A549 (cell line): ENCODE measurements at regions not wholly inside any gene's neighbourhood (a gene's known extent, or its start where the extent isn't known, plus 50 kb on each side); places are given as distances from the start of the nearest gene placed in this dataset.
A peak's percentile ranks its signal among the peaks of the same experiment; 100 is the strongest.

Experiments
- ATAC-seq, 2 experiments: fragments of 200-7000 bp in 1 of 2; fragments of >200 bp in 1 of 2; cut with Nextera tagmentation in 1 of 2; cut with Tn5 transposase in 1 of 2; 3 replicates each; pipeline versions ENCODE4 v1.8.0 to v1.9.1; 2018 to 2020; ENCODE audit warnings: mild to moderate bottlenecking in 1 of 2, moderate library complexity in 1 of 2
- CTCF ChIA-PET: fragments of 300-600 bp; sonication (Branson Sonifier 250); formaldehyde crosslinking; extraction: SDS; loops from one replicate; lab custom pipeline; 2021; ENCODE audit warnings: antibody characterized with exemption, inconsistent platforms; lab: Yijun Ruan, JAX
- POLR2A ChIA-PET: fragments of 350-600 bp; formaldehyde crosslinking; extraction: SDS; loops from one replicate; lab custom pipeline; 2021; ENCODE audit warnings: antibody characterized with exemption, inconsistent platforms; lab: Yijun Ruan, JAX
- DNase-seq, 2 experiments: peaks; one replicate each; pipeline versions ENCODE4 v3.0.0 to v3.0.0-alpha.2; 2011 to 2016; ENCODE audit warnings: low read depth in 1 of 2, low spot score in 1 of 2
- FAIRE-seq: peaks from 2 replicates; lab custom pipeline; 2011; peaks lifted over from hg19 to GRCh38; lab: Jason Lieb, UNC
- H3K27ac ChIP-seq, 2 experiments: fragments of >200 bp; sonication (Bioruptor Twin); formaldehyde crosslinking; 3 replicates each; pipeline ENCODE4 v1.5.1; 2016 to 2017
- H3K4me1 ChIP-seq: fragments of >200 bp; sonication (Bioruptor Twin); formaldehyde crosslinking; 3 replicates; pipeline ENCODE4 v1.6.1; 2016
- H3K4me2 ChIP-seq: fragments of >200 bp; sonication (Bioruptor Twin); formaldehyde crosslinking; 3 replicates; pipeline ENCODE4 v1.6.1; 2016
- H3K4me3 ChIP-seq: fragments of >200 bp; sonication (Bioruptor Twin); formaldehyde crosslinking; 3 replicates; pipeline ENCODE4 v1.5.1; 2016
- H3K9me3 ChIP-seq: fragments of >200 bp; sonication (Bioruptor Twin); formaldehyde crosslinking; 3 replicates; pipeline ENCODE4 v1.6.1; 2016
- CBX2 ChIP-seq: fragments of 200-600 bp; sonication (generic); IDR thresholded peaks from 2 replicates; pipeline ENCODE4 v1.6.1; 2016; ENCODE audit warnings: low read depth, mild to moderate bottlenecking, borderline replicate concordance
- EHF ChIP-seq: fragments of 250-450 bp; sonication (Bioruptor Pico); IDR thresholded peaks from 2 replicates; pipeline ENCODE4 v1.5.0; 2020; ENCODE audit warnings: mild to moderate bottlenecking
- ELK1 ChIP-seq: fragments of 150-350 bp; IDR thresholded peaks from 2 replicates; pipeline ENCODE4 v1.6.1; 2014; ENCODE audit warnings: low read depth, mild to moderate bottlenecking, low read length
- FOXS1 ChIP-seq: fragments of 250-450 bp; sonication (Bioruptor Pico); IDR thresholded peaks from 2 replicates; pipeline ENCODE4 v1.5.0; 2020; ENCODE audit warnings: mild to moderate bottlenecking, moderate library complexity
- JUN ChIP-seq, 2 experiments: fragments of >200 bp; sonication (Bioruptor Twin); formaldehyde crosslinking; IDR thresholded peaks; 2 replicates in 1 of 2; 3 replicates in 1 of 2; pipeline ENCODE4 v1.6.1; 2016 to 2017
- JUNB ChIP-seq: fragments of >200 bp; sonication (Bioruptor Twin); formaldehyde crosslinking; IDR thresholded peaks from 2 replicates; pipeline ENCODE4 v1.6.1; 2016
- PHF8 ChIP-seq: fragments of 200-600 bp; sonication (generic); IDR thresholded peaks from 2 replicates; pipeline ENCODE4 v1.6.1; 2016; ENCODE audit warnings: low read depth, mild to moderate bottlenecking, antibody characterized with exemption, moderate library complexity, borderline replicate concordance
- RNF2 ChIP-seq: fragments of 200-600 bp; sonication (generic); IDR thresholded peaks from 2 replicates; pipeline ENCODE4 v1.6.1; 2016; ENCODE audit warnings: low read depth, mild to moderate bottlenecking, antibody characterized with exemption, moderate library complexity, borderline replicate concordance
- SMC3 ChIP-seq: fragments of >200 bp; sonication (Bioruptor Twin); formaldehyde crosslinking; IDR thresholded peaks from 3 replicates; pipeline ENCODE4 v1.6.1; 2018; ENCODE audit warnings: inconsistent platforms
- SREBF2 ChIP-seq: fragments of 450-650 bp; IDR thresholded peaks from 2 replicates; pipeline ENCODE4 v1.6.1; 2014; ENCODE audit warnings: mild to moderate bottlenecking, moderate library complexity
- ZFP36 ChIP-seq: fragments of 450-650 bp; IDR thresholded peaks from 2 replicates; pipeline ENCODE4 v1.6.1; 2014; ENCODE audit warnings: borderline replicate concordance; ENCODE audit not compliant: partially characterized antibody
- ZSCAN20 ChIP-seq: fragments of 250-450 bp; sonication (Bioruptor Pico); IDR thresholded peaks from 2 replicates; pipeline ENCODE4 v1.8.0; 2022; ENCODE audit warnings: mild to moderate bottlenecking, moderate library complexity
- WGBS: methylation state at CpG from one replicate; pipeline ENCODE4 v1.1.6; 2017; ENCODE audit errors: missing lambda C conversion rate; 5-methylcytosine and 5-hydroxymethylcytosine counted together
- TF ChIP-seq, protein P1 (sequence below): fragments of 450-650 bp; IDR thresholded peaks from 2 replicates; pipeline ENCODE4 v1.6.1; 2014; ENCODE audit warnings: antibody characterized with exemption

DNA sequence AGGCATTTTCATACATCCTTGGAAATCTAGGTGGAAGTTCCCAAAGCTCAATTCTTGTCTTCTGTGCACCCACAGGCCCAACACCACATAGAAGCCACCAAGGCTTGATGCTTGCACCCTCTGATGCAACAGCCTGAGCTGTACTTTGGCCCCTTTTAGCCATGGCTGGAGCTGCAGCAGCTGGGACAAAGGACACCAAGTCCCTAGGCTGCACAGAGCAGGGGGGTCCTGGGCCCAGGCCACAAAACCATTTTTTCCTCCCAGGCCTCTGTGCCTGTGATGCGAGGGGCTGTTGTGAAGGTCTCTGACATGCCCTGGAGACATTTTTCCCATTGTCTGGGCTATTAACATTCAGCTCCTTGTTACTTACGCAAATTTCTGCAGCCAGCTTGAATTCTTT lies 124.0 kb upstream of the S100G start:
- Histone ChIP-seq H3K27ac (no peak overlapping the region), H3K4me2 (no peak overlapping the region), H3K4me3 (no peak overlapping the region), H3K4me1 (no peaks in the 10 kb centered on the region), H3K9me3 (no peaks in the 10 kb centered on the region)
- FAIRE-seq (no peak), DNase-seq (no peak), ATAC-seq (no peak)
- CTCF ChIA-PET: interaction anchor here (0.6 kb wide), 1 partner anchor 246 kb away, joined by 3 read pairs; no protein-coding TSS in a partner anchor
- TF ChIP-seq, protein P1, sequence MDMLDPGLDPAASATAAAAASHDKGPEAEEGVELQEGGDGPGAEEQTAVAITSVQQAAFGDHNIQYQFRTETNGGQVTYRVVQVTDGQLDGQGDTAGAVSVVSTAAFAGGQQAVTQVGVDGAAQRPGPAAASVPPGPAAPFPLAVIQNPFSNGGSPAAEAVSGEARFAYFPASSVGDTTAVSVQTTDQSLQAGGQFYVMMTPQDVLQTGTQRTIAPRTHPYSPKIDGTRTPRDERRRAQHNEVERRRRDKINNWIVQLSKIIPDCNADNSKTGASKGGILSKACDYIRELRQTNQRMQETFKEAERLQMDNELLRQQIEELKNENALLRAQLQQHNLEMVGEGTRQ: no peak
- TF ChIP-seq FOXS1 (CRISPR knock-in tag) (no peak), ZFP36 (peak; percentile 54)
- WGBS: 27% methylated on average over 2 of the region's 2 CpGs
- POLR2A ChIA-PET: no interaction called here

GRCh38 chrX:16528620-16529019 lies 121.3 kb upstream of the S100G start:
- no peak for DNase-seq
- Histone ChIP-seq H3K4me1 (no peaks in the 10 kb centered on the region), H3K9me3 (no peaks in the 10 kb centered on the region), H3K4me2 (no peak overlapping the region), H3K27ac (no peak overlapping the region), H3K4me3 (no peak overlapping the region)
- POLR2A ChIA-PET: no interaction called here
- 57% methylated on average over 3 of the region's 3 CpGs for WGBS
- TF ChIP-seq SREBF2: no peak
- TF ChIP-seq SMC3: no peak
- no peak for TF ChIP-seq EHF (CRISPR knock-in tag)
- TF ChIP-seq RNF2: no peak
- TF ChIP-seq, protein P1: no peak
- TF ChIP-seq ZSCAN20 (CRISPR knock-in tag): no peak
- no peak for TF ChIP-seq PHF8
- no peak for TF ChIP-seq ELK1
- no peak for TF ChIP-seq CBX2
- no peak for TF ChIP-seq JUNB
- no peak for TF ChIP-seq JUN (IDR thresholded peaks at IDR 0.05)
- CTCF ChIA-PET: no interaction called here
- no peak for ATAC-seq
- FAIRE-seq: no peak
